ENCODE measurements at regions not wholly inside any gene's neighbourhood (a gene's known extent, or its start where the extent isn't known, plus 50 kb on each side); places are given as distances from the start of the nearest gene placed in this dataset.
"Not testable (repeated sequence)": the region's sequence is repeated elsewhere in the genome, so short reads cannot be mapped to it uniquely, and the experiment has no call there.

DNA sequence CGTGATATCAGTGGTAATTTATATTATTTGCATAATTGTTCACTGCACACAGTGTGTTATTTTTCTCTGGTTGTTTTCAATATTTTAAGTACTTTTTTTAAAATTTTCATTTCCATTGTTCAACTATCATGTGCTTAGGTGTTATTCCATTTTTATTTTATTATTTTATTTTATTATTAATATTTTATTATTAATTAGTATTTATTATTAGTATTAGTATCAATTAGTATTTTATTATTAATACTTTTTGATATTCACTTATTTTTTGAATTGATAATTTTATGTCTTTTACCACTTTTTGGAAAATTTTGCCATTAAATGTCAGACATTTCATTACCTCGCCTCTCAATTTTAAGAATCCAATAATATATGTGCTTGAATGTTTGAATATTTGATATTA is 593.8 kb upstream of the GRM3 start:
- CTCF ChIA-PET = no interaction called here
- intact Hi-C loops (cut with micrococcal nuclease) = no loop called here
- Mint-ChIP-seq H3K4me1 (ENCODE audit: insufficient read depth, unreplicated experiment) (no peaks in the 10 kb centered on the region), H3K4me3 (ENCODE audit: unreplicated experiment) (no peak overlapping the region), H3K36me3 (ENCODE audit: insufficient read depth, unreplicated experiment) (no peaks in the 10 kb centered on the region), H3K9me3 (ENCODE audit: unreplicated experiment) (no peaks in the 10 kb centered on the region), H3K27ac (ENCODE audit: low read depth, unreplicated experiment) (no peak overlapping the region), H3K27me3 (ENCODE audit: insufficient read depth, unreplicated experiment) (peaks cover 15% of the 10 kb centered on the region)
- TF ChIP-seq, protein P1, sequence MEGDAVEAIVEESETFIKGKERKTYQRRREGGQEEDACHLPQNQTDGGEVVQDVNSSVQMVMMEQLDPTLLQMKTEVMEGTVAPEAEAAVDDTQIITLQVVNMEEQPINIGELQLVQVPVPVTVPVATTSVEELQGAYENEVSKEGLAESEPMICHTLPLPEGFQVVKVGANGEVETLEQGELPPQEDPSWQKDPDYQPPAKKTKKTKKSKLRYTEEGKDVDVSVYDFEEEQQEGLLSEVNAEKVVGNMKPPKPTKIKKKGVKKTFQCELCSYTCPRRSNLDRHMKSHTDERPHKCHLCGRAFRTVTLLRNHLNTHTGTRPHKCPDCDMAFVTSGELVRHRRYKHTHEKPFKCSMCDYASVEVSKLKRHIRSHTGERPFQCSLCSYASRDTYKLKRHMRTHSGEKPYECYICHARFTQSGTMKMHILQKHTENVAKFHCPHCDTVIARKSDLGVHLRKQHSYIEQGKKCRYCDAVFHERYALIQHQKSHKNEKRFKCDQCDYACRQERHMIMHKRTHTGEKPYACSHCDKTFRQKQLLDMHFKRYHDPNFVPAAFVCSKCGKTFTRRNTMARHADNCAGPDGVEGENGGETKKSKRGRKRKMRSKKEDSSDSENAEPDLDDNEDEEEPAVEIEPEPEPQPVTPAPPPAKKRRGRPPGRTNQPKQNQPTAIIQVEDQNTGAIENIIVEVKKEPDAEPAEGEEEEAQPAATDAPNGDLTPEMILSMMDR (IDR thresholded peaks at IDR 0.05; ENCODE audit: unreplicated experiment) = no peak
- DNase-seq (ENCODE audit: unreplicated experiment) = no peak
- POLR2A ChIA-PET = no interaction called here
- BruUV-seq (replicated peaks) = no TSS peak

DNA sequence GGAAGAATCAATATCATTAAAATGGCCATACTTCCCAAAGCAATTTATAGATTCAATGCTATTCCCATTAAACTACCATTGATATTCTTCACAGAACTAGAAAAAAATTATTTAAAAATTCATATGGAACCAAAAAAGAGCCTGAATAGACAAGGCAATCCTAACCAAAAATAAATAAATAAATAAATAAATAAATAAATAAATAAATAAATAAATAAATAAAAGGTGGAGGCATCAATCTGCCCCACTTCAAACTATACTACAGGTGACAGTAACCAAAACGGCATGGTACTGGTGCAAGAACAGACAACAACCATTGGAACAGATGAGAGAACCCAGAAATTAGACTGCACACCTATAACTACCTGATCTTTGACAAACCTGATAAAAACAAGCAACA is 598.5 kb upstream of the GRM3 start:
- CTCF ChIA-PET; BruUV-seq (replicated peaks); intact Hi-C loops (cut with micrococcal nuclease); H3K9me3 Mint-ChIP-seq (ENCODE audit: unreplicated experiment); H3K4me1 Mint-ChIP-seq (ENCODE audit: insufficient read depth, unreplicated experiment); DNase-seq (ENCODE audit: unreplicated experiment); H3K27ac Mint-ChIP-seq (ENCODE audit: low read depth, unreplicated experiment); H3K4me3 Mint-ChIP-seq (ENCODE audit: unreplicated experiment); H3K36me3 Mint-ChIP-seq (ENCODE audit: insufficient read depth, unreplicated experiment); POLR2A ChIA-PET: not testable (repeated sequence)
- H3K27me3 Mint-ChIP-seq (ENCODE audit: insufficient read depth, unreplicated experiment) = peaks cover 34% of the 10 kb centered on the region

DNA sequence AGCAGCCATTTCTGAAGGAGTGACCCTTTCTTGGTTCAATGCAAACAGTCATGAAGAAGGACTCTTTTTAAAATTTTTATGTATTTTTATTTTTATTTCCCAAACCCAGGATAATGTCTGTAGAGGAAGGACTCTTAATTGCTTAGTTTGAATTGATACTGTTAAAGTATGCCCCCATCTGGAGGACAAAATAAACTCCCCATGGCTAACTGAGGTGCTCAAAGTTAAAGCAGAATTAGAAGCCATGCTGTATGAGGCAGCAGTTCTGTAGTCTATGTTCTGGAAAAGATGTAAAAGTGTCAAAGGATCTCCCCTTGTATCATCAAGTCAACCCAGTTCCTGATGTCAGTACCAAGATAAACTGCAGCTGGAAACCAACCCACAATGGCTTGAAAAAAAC is 617.9 kb upstream of the GRM3 start:
- Mint-ChIP-seq H3K27ac (ENCODE audit: low read depth, unreplicated experiment) (no peak overlapping the region), H3K4me1 (ENCODE audit: insufficient read depth, unreplicated experiment) (no peaks in the 10 kb centered on the region), H3K4me3 (ENCODE audit: unreplicated experiment) (no peak overlapping the region), H3K36me3 (ENCODE audit: insufficient read depth, unreplicated experiment) (no peaks in the 10 kb centered on the region), H3K27me3 (ENCODE audit: insufficient read depth, unreplicated experiment) (peaks cover 47% of the 10 kb centered on the region), H3K9me3 (ENCODE audit: unreplicated experiment) (no peaks in the 10 kb centered on the region)
- DNase-seq (ENCODE audit: unreplicated experiment) = no peak
- TF ChIP-seq, protein P1 (IDR thresholded peaks at IDR 0.05; ENCODE audit: unreplicated experiment) = no peak
- intact Hi-C loops (cut with micrococcal nuclease) = no loop called here
- ChIA-PET POLR2A (no interaction called here), CTCF (no interaction called here)
- no TSS peak for BruUV-seq (replicated peaks)

- POLR2A ChIA-PET = no interaction called here
- CTCF ChIA-PET = no interaction called here
- no TSS peak for BruUV-seq (replicated peaks)
- H3K36me3 Mint-ChIP-seq (ENCODE audit: insufficient read depth, unreplicated experiment) = no peaks in the 10 kb centered on the region
- H3K27ac Mint-ChIP-seq (ENCODE audit: low read depth, unreplicated experiment) = no peak overlapping the region
- TF ChIP-seq, protein P1 (IDR thresholded peaks at IDR 0.05; ENCODE audit: unreplicated experiment) = no peak
- H3K4me1 Mint-ChIP-seq (ENCODE audit: insufficient read depth, unreplicated experiment) = no peaks in the 10 kb centered on the region
- no peak overlapping the region for H3K4me3 Mint-ChIP-seq (ENCODE audit: unreplicated experiment)
- H3K9me3 Mint-ChIP-seq (ENCODE audit: unreplicated experiment) = no peaks in the 10 kb centered on the region
- no peak for DNase-seq (ENCODE audit: unreplicated experiment)
- intact Hi-C loops (cut with micrococcal nuclease) = no loop called here
- peaks cover 33% of the 10 kb centered on the region for H3K27me3 Mint-ChIP-seq (ENCODE audit: insufficient read depth, unreplicated experiment)
Observed at GRCh38 chr7:86013662-86014061, 630.0 kb upstream of the GRM3 start.

- POLR2A ChIA-PET = no interaction called here
- TF ChIP-seq, protein P1 (IDR thresholded peaks at IDR 0.05; ENCODE audit: unreplicated experiment) = no peak
- H3K4me1 Mint-ChIP-seq (ENCODE audit: insufficient read depth, unreplicated experiment) = no peaks in the 10 kb centered on the region
- H3K4me3 Mint-ChIP-seq (ENCODE audit: unreplicated experiment) = no peak overlapping the region
- DNase-seq (ENCODE audit: unreplicated experiment) = no peak
- H3K27me3 Mint-ChIP-seq (ENCODE audit: insufficient read depth, unreplicated experiment) = peaks cover 39% of the 10 kb centered on the region
- no peaks in the 10 kb centered on the region for H3K36me3 Mint-ChIP-seq (ENCODE audit: insufficient read depth, unreplicated experiment)
- no TSS peak for BruUV-seq (replicated peaks)
- CTCF ChIA-PET = no interaction called here
- intact Hi-C loops (cut with micrococcal nuclease) = no loop called here
- no peak overlapping the region for H3K27ac Mint-ChIP-seq (ENCODE audit: low read depth, unreplicated experiment)
- no peaks in the 10 kb centered on the region for H3K9me3 Mint-ChIP-seq (ENCODE audit: unreplicated experiment)
Observed at GRCh38 chr7:86012971-86013370, 630.7 kb upstream of the GRM3 start.

All from MCF 10A (cell line).